Gastroesophageal sphincter (tissue), 3 donors: ENCODE measurements at regions not wholly inside any gene's neighbourhood (a gene's known extent, or its start where the extent isn't known, plus 50 kb on each side); places are given as distances from the start of the nearest gene placed in this dataset.

Experiments used
- EP300 ChIP-seq: sonication (generic); formaldehyde crosslinking; IDR thresholded peaks from one replicate; pipeline ENCODE4 v1.6.1; 2017; ENCODE audit warnings: antibody characterized with exemption, mild to moderate bottlenecking
- POLR2A ChIP-seq, 2 donors: fragments of 450-650 bp; IDR thresholded peaks; one replicate each; pipeline ENCODE4 v1.6.1; 2017; ENCODE audit warnings: antibody characterized with exemption in 2 of 2, mild to moderate bottlenecking in 2 of 2, moderate library complexity in 1 of 2
- TF ChIP-seq, protein P1 (sequence below), 4 experiments: fragments of 200-600 bp in 2 of 4; fragments of 450-650 bp in 2 of 4; sonication (generic) in 1 of 4; IDR thresholded peaks; one replicate each; pipeline ENCODE4 v1.5.1; 2017 to 2019; ENCODE audit warnings: antibody characterized with exemption in 4 of 4, mild to moderate bottlenecking in 2 of 4, moderate library complexity in 2 of 4

DNA sequence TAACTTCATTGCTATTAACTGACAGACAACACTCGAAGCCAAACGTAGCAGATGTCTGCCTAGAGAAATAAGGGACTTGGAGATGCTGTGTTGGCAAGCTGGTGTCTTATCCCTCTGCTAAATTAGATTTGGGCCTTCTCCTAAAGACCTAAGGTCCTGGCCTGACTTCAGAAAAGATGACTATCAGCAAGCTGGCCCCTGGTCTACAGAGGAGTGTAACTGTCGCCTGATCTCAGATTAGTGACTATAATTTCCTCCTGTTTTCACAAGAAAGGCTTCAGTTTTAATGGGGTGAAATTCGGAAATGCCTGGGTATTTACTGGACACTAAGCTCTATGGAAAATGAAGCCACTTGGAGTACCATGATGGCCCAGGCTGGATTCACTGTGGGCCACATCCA, 53.1 kb upstream of the SLC7A14 start:
- TF ChIP-seq, protein P1, sequence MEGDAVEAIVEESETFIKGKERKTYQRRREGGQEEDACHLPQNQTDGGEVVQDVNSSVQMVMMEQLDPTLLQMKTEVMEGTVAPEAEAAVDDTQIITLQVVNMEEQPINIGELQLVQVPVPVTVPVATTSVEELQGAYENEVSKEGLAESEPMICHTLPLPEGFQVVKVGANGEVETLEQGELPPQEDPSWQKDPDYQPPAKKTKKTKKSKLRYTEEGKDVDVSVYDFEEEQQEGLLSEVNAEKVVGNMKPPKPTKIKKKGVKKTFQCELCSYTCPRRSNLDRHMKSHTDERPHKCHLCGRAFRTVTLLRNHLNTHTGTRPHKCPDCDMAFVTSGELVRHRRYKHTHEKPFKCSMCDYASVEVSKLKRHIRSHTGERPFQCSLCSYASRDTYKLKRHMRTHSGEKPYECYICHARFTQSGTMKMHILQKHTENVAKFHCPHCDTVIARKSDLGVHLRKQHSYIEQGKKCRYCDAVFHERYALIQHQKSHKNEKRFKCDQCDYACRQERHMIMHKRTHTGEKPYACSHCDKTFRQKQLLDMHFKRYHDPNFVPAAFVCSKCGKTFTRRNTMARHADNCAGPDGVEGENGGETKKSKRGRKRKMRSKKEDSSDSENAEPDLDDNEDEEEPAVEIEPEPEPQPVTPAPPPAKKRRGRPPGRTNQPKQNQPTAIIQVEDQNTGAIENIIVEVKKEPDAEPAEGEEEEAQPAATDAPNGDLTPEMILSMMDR (IDR thresholded peaks at IDR 0.05) = no peak
- no peak for TF ChIP-seq POLR2A (IDR thresholded peaks at IDR 0.05)
- no peak for TF ChIP-seq EP300
